Femur (tissue), 1 donor: ENCODE measurements at regions not wholly inside any gene's neighbourhood (a gene's known extent, or its start where the extent isn't known, plus 50 kb on each side); places are given as distances from the start of the nearest gene placed in this dataset.
A peak's percentile ranks its signal among the peaks of the same experiment; 100 is the strongest.
"Not testable (repeated sequence)": the region's sequence is repeated elsewhere in the genome, so short reads cannot be mapped to it uniquely, and the experiment has no call there.

Experiments
- DNase-seq: peaks from one replicate; pipeline ENCODE4 v3.0.0-alpha.2; 2017

DNA sequence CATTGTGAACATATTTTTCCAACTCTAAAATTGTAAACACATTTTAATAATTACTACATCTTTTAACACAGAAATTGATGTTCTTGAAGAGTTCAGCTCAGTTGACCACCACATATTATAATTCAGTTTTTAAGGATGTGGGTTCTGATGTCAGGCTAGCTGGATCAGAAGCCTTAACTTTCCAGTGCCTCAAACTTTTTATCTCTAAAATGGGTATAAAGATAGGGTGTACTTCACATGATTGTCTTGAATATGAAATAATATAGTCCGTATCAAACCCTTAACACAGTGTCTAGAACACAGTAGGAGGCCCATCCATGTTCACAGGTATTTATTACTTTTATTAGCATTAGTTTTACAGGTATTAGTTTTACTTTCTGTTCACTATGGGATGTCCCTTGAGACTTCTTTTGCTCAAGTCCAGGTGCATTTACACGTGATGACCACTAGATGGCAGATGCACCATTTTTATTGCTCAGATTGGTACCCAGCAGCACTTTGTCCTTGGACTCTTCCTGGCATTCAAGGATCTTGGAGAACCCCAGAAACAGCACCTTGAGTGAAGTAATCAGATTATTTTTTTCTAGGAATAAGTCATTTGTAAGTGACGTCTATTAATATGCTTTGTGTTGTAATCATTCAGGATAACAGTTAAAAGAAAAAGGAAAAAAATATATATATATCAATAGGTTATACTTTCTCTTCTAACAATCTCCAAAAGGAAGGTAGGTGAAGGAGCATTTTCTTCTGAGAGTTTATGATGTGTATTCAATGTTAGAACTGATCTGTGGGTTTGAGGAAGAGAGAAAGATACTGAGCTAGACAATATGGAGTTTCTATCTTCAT, 580.2 kb downstream of the ETNK1 start:
- DNase-seq = no peak

- no peak for DNase-seq
These were observed 584.8 kb downstream of the ETNK1 start for GRCh38 chr12:23209793-23210192.

- no peak for DNase-seq
These were observed 585.6 kb downstream of the ETNK1 start for GRCh38 chr12:23210573-23210972.

- peak; percentile 37 for DNase-seq
These were observed 586.7 kb downstream of the ETNK1 start for GRCh38 chr12:23211384-23212320.

GRCh38 chr12:23217158-23217557, 592.2 kb downstream of the ETNK1 start:
- no peak for DNase-seq

DNA sequence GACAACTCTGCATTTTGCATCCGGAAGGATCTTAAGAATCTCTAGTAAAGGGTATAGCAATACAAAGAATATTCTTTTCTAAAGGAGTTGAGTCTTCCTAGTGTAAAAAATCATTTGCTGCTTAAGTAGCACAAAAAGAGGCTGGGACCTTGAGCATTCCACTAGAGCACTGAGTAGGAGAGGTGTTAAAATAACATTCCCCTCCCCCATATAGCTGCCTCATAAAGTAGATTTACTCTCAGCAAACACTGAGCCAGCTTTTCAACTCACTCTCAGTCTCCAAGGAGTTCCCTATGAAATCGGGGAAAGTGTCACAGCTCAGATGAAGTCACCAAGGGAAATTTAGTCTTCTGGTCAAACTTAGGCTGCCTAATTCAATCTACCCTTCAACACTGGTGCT, 592.7 kb downstream of the ETNK1 start:
- no peak for DNase-seq

- no peak for DNase-seq
These were observed 596.1 kb downstream of the ETNK1 start for GRCh38 chr12:23221066-23221465.

- no peak for DNase-seq
These were observed 597.0 kb downstream of the ETNK1 start for GRCh38 chr12:23221926-23222325.

DNA sequence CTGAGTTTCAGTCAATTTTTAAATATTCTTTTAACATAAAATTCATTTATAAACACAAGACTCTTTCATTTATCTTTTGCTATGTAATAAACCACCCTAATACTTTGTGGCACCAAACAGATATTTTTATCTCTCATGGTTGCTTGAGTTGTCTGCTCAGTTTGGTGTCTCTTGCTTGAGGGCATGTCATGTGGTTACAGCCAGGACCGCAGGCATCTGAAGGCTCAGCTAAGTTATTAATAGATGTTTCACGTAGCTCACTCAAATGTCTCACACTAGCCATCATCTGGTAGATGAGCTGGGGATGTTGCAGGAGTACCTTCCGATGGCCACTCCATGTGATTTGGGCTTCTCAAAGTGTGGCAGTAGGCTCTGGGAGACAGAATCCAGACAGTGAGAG, 597.8 kb downstream of the ETNK1 start:
- DNase-seq = no peak

- DNase-seq = no peak
These were observed 603.1 kb downstream of the ETNK1 start for GRCh38 chr12:23228101-23228500.

DNA sequence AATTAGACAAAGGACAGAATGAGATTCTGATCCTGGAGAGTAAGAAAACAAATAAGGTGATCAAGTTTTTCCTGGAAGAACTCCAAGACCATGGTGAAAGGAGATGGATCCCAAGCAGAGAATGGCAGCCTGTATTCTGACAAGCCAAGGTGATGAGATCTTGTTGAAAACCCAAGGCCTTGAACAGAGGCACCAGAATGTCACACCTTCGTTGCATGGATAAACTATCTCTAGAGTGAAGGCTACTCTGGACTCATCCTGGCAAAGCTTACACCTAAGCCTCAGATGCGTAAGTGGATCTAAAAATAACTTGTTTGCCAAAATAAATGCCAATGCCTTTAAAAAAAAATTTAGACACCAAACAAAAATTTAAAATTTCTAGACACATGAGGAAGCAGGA, 605.9 kb downstream of the ETNK1 start:
- DNase-seq = no peak

DNA sequence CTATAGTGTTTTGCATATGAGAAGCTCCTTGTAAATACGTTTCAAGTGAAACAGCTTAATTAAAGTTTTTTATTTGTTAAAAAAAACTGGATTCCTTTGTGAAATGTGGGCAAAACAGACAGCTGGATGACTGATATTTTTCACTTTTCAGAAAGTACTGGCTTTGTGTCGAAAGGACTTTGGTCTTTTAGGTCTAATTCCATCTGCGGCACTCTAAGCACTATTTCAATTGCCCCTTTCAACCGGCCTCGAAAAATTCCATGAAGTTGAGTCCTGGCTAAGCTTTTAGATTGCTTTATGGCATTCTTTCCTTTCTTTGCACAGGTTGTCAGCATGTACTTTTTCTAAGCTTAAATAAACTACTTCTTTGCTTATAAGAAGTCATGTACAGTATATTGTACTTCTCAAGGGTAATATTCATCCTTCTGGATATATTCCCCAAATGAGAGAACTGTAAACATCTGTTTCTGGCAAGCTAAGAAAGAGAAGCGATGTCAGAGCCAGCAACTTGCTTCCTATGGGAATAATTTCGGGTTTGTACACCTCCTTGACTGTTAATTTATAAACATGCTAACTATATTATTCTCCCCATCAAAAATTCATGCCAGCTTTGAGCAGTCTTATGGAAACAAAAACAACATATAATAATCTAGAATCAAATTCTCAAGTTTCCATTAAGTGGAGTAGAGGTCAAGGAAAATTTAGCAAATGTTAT, 611.3 kb downstream of the ETNK1 start:
- DNase-seq = no peak

DNA sequence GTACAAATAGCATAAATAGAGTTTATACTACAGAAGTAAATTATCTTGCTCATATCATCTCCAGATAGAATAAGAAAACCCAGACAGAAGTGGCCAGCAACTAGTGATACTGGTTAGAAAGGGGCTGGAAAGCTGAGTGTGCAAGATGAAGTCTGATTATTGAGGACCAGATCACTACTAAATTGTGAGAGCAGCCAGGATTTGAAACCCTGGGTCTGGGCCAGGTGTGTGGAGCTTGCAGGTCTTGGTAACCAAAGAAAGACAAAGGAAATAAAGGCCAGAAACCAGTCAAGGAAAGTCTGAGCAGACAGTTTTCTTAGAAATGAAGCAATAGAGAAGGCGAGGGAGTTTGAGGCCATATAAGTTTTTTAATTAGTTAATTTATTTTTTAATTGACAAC, 611.8 kb downstream of the ETNK1 start:
- DNase-seq = peak; percentile 33

DNA sequence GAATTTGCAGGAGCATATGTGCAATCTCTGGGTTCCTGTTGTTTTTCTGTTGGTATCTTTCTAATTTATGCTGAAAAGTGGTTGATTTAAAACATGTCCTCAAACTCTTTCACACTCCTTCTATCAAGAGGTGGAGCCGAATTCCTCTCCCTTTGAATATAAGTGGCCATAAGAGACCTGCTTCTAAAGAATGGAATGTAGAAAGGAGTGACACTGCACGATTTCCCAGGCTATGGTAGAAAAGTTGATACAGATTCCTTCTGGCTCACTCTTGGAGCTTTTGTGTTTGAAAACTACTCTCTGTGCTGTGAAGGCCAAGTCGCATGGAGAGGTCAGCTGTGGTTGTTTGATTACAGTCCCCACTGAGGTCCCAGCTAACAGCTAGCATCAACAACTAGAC, 613.2 kb downstream of the ETNK1 start:
- no peak for DNase-seq

GRCh38 chr12:23238957-23239356, 614.0 kb downstream of the ETNK1 start:
- DNase-seq = no peak

- no peak for DNase-seq
These were observed 620.2 kb downstream of the ETNK1 start for GRCh38 chr12:23245186-23245585.

GRCh38 chr12:23253191-23253590, 628.2 kb downstream of the ETNK1 start:
- no peak for DNase-seq

- DNase-seq = not testable (repeated sequence)
These were observed 628.9 kb downstream of the ETNK1 start for GRCh38 chr12:23253910-23254309.

- DNase-seq = no peak
These were observed 634.6 kb downstream of the ETNK1 start for GRCh38 chr12:23259558-23259957.

DNA sequence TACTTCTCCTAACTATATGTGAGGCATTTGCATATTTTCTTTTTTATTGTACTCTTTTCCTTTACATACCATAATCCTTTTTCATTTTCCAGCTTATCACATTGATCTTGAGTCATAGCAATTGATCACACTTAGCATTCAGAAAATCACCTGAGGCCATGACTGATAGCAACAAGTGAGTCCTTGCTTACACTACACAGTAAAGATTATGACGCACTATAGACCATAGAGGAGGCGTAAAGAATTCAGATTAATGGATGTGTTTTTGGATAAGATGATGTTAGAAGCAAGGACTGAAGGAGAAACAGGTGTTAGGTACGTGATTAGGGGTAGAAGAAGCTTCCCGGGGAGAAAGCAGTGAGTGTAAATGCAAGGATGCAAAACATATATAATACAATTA, 637.7 kb downstream of the ETNK1 start:
- no peak for DNase-seq

GRCh38 chr12:23277831-23278230, 652.9 kb downstream of the ETNK1 start:
- no peak for DNase-seq

DNA sequence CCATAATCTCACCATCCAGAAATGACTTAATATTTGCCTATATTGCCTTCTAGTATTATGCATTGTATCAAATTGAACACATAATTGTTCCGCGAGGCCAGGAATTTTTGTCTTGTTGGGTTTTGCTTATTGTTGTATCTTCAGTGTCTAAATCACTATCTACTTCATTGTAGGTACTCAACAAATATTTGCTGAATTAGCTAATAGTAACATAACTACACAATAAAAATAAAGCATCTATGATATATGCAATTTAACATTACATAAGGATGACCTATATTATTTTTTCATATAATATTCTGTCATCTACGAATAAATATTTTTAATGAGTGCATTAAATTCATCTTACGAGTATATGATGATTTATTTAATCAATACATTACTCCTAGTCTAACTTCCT, 656.3 kb downstream of the ETNK1 start:
- no peak for DNase-seq

DNA sequence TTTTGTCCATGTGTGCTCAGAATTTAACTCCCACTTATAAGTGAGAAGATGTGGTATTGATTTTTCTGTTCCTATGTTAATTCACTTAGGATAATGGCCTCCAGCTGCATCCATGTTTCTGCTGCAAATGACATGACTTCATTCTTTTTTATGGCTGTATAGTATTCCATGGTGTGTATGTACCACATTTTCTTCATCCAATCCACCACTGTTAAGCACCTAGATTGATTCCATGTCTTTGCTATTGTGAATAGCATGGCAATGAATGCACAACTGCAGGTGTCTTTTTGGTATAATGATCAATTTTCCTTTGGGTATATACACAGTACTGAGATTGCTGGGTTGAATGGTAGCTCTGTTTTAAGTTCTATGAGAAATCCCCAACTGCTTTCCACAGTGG, 657.7 kb downstream of the ETNK1 start:
- no peak for DNase-seq
